ENCODE measurements at regions not wholly inside any gene's neighbourhood (a gene's known extent, or its start where the extent isn't known, plus 50 kb on each side); places are given as distances from the start of the nearest gene placed in this dataset.

GRCh38 chr7:25698451-25699113 lies 453.4 kb upstream of the NFE2L3 start:
- TF ChIP-seq, protein P1, sequence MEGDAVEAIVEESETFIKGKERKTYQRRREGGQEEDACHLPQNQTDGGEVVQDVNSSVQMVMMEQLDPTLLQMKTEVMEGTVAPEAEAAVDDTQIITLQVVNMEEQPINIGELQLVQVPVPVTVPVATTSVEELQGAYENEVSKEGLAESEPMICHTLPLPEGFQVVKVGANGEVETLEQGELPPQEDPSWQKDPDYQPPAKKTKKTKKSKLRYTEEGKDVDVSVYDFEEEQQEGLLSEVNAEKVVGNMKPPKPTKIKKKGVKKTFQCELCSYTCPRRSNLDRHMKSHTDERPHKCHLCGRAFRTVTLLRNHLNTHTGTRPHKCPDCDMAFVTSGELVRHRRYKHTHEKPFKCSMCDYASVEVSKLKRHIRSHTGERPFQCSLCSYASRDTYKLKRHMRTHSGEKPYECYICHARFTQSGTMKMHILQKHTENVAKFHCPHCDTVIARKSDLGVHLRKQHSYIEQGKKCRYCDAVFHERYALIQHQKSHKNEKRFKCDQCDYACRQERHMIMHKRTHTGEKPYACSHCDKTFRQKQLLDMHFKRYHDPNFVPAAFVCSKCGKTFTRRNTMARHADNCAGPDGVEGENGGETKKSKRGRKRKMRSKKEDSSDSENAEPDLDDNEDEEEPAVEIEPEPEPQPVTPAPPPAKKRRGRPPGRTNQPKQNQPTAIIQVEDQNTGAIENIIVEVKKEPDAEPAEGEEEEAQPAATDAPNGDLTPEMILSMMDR (IDR thresholded peaks at IDR 0.05), result no peak
- no peak for TF ChIP-seq POLR2A (IDR thresholded peaks at IDR 0.05)
